Pons (tissue), 1 donor: ENCODE measurements at regions not wholly inside any gene's neighbourhood (a gene's known extent, or its start where the extent isn't known, plus 50 kb on each side); places are given as distances from the start of the nearest gene placed in this dataset.
"Not testable (repeated sequence)": the region's sequence is repeated elsewhere in the genome, so short reads cannot be mapped to it uniquely, and the experiment has no call there.

Experiments
- DNase-seq: peaks from one replicate; pipeline ENCODE4 v3.0.0-alpha.2; 2016; ENCODE audit warnings: low spot score

DNA sequence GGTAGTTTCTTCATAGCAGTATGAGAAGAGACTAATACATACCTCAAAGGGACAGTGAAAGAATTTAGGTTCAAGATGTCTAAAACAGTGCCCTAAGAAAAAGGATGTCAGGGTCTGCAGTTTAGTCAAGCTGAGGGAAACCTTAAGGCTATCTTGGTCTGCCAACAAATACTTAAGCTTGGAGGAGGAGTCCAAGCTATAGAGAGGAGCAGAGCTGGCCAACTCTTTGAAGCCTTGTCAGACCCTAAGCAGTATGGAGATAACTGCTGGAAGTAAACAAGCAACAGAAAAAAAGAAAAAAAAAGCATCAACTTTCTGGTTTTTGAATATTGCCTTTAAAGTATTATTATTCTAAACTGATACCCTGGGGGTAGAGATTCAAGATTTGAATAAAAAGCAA, 1518.1 kb downstream of the GRIK2 start:
- no peak for DNase-seq

- not testable (repeated sequence) for DNase-seq
These were observed 1517.2 kb downstream of the GRIK2 start for GRCh38 chr6:102910701-102911139.

DNA sequence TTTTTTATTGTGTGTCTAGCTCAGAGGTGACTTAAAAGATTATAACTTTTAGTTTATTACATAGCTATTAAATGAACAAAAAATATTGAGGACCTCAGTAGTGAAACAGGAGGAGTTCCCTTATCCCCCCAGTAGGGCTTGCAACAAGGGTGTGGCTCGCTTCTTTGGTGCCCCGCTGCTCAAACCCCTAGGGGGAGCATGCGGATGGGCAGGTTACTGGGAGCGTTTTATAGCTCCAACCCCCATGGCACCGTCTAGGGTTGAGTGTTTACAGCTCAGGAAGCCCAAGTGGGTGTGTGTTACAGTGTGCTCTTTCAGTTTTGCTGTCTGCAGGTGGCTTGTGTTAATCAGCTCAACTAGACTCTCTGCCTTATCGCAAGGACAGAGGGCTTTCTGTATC, 1513.7 kb downstream of the GRIK2 start:
- DNase-seq, result no peak

DNA sequence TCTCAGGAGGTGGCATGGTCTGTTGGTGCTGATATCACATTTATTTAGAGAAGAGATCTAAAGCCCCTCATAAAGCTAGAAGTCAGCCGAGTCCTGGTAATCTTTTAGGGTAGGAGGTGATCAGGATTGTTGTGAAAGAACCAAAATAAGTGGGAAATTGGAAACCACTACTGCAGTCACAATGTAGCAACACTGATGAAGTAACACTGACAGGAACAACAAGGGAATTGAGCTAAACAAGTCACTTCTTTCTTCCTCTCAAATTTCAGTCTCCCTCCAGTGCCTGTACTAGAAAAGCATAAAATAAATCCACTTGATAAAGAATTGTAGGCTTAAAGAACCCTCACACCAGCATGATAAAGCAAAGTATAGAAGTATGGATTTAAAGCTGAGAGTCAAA, 1509.0 kb downstream of the GRIK2 start:
- DNase-seq, result no peak

DNA sequence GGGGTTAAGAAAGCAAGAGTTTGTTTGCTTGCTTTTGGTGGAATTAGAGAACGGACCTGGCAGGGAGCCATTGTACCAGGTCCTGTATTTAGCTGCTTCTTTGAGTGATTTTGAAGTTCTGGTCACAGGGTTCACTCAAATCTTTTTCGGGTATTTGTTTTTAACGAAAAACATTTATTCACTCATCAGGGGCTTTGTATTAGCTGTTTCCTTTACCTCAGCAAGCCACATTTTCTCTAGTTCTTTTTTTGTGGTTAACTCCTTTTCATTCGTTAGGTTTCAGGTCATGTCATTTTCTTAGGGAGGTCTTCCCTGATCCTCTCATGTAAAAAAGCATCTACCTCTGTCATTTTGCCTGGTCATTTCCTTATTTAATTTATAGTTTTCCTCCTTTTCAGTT, 1502.2 kb downstream of the GRIK2 start:
- DNase-seq, result no peak

- no peak for DNase-seq
These were observed 1491.7 kb downstream of the GRIK2 start for GRCh38 chr6:102885165-102885564.

DNA sequence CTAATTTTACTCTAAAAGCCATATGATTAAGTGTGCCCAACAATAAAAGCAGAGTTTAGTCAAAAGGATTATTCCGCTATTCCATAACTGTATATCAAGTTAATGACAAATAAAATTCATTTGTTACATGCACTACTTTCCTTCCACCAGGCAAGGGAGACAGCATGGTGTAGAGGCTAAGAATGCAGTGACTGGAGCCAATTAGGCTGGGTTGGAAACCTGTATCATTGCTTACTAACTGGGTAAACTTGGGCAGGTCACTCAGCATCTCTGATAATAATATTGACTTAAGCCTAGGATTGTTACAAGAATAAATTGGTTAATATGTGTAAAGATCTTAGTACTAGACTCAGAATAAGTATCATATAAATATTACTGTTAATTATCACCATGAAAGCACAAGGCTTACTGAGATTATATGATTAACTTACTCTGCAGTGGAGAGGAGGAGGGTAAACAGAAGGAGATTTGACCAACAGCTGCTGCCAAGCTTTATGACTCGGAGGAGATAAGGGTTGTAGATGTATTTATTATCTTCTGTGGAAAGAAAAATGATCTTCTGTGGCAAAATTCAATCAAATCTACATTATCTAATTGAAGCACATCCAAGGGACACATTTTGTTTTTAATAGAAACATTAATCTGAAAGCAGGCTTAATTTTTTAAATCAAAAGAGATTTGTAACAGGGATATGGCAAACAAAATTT, 1459.9 kb downstream of the GRIK2 start:
- no peak for DNase-seq

- no peak for DNase-seq
These were observed 1455.3 kb downstream of the GRIK2 start for GRCh38 chr6:102848796-102849195.

- no peak for DNase-seq
These were observed 1454.7 kb downstream of the GRIK2 start for GRCh38 chr6:102848210-102848609.

GRCh38 chr6:102841060-102841459, 1447.6 kb downstream of the GRIK2 start:
- no peak for DNase-seq

DNA sequence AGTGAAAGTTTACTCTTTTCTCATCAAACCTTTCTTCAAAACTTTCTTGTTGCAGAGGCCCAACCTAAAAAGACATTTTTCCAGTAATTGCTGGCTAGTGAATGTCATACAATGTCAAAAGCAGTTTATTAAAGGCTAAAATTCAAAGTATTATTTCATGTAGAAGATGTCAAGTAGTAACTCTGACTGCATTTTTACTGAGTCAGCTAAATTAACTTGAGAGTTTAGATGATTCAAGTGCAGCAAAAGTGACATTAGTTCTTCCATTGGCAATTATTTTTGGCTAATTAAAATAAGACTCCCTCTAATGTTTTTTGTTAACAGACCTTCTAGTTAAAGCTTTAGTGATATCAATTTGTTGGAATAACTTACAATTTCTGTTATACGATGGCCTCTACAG, 1438.5 kb downstream of the GRIK2 start:
- no peak for DNase-seq

- DNase-seq, result no peak
These were observed 1426.6 kb downstream of the GRIK2 start for GRCh38 chr6:102820098-102820497.

DNA sequence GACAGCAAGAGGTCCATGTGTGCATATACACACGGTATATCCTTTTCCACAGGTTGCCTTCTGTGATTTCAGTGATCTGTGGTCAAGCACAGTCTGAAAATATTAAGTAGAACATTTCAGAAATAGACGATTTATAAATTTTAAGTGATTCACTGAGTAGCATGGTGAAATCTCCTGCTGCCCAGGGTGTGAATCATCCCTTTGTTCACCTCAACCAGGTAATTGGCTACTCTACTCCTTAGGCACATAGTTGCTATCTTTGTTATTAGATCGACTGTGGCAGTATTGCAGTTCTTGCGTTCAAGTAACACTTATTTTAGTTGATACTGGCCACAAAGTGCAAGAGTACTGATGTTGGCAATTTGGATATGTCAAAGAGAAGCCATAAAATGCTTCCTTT, 1421.7 kb downstream of the GRIK2 start:
- no peak for DNase-seq

GRCh38 chr6:102813489-102814275, 1420.2 kb downstream of the GRIK2 start:
- DNase-seq, result no peak

GRCh38 chr6:102812242-102812641, 1418.7 kb downstream of the GRIK2 start:
- no peak for DNase-seq

DNA sequence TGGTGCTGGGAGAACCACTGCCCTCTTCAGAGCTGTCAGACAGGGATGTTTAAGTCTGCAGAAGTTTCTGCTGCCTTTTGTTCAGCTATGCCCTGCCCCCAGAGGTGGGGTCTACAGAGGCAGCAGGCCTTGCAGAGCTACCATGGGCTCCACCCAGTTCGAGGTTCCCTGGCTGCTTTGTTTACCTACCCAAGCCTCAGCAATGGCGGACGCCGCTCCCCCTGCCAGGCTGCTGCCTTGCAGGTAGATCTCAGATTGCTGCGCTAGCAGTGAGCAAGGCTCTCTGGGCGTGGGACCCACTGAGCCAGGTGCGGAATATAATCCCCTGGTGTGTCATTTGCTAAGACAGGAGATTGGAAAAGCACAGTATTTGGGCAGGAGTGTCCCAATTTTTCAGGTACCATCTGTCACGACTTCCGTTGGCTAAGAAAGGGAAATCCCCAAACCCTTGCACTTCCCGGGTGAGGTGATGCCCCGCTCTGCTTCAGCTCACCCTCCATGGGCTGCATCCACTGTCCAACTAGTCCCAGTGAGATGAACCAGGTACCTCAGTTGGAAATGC, 1415.5 kb downstream of the GRIK2 start:
- not testable (repeated sequence) for DNase-seq

DNA sequence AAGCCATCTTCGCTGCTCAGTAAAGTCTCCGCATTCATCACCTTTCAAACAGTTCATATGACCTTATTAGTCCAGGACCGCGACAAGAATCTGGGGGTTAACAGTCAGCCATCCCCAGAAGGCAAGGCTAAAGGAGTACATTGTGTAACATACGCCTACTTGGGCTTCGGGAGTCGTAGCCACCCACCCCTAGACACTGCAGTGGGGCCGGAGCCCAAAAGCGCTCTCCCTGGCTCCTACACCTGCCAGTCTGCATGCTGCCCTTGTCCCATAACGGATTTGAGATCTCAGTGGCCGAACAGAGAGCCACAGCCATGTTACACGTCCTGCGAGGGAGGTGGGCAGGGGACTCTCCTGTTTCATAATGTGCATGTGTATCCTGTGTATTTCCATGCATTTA, 1405.5 kb downstream of the GRIK2 start:
- DNase-seq, result no peak

DNA sequence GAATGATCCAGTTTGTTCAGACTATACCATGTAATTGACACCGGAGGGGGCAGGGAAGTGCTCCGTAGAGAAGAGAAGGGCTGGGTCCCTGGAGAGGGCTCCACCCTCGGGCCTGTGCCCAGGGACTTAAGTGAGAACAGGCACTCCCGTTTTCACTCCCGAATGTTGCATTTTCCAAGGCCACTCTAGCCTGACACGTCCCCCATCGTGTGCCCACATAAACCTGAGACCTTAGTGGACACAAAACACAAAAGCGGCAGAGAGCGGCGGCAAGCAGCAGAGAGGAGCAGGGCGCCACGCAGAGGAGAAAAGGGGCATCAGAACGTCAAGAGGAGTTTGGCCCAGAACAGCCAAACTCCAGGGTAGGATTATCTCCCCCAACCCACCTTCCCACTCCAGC, 1405.1 kb downstream of the GRIK2 start:
- no peak for DNase-seq

DNA sequence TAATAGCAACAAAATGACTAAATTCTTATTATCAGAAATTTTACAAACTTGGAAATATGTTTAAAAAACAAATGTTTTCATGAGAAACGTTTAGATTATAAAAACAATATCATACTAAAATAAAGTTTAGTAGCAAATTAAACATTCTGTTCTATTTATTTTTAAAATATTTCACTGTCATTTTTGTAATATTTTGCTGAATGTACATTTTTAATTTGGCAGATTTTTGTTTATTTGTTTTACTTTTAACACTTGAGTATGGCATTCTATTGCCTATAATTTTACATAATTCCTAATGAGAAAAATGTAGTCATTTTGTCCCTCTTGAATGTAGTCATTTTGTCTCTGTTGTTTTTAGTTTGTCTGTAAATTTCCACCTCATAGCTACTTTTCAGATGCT, 1400.2 kb downstream of the GRIK2 start:
- no peak for DNase-seq

GRCh38 chr6:102774326-102774725, 1380.8 kb downstream of the GRIK2 start:
- no peak for DNase-seq

DNA sequence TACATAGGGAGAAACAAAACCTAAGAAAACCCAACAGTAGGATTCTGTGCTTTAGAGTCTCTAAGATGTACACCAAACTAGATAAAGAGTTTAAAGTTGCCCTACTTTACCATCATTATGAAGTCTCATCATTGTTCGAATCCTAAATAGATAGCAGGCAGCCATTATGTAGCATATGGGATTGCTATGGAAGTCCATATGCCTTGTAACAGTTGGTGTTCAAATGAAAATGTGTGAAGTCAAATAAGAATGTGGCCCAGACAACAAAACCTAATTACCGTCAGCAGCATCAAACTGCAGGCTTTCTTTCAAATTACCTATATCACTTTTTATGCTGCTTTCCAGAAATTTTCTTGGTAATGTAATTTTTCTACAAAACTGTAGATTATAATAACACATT, 1380.1 kb downstream of the GRIK2 start:
- DNase-seq, result no peak

DNA sequence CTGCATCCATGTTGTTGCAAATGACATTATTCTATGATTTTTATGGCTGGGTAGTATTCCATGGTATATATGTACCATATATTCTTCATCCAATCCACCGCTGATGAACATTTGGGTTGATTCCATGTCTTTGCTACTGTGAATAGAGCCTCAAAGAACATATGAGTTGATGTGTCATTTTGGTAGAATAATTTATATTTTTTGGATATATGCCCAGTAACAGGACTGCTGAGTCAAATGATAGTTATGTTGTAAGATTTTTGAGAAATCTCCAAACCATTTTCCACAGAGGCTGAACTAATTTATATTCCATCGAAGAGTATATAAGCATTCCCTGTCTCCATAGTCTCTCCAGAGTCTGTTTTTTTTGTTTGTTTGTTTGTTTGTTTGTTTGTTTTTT, 1373.5 kb downstream of the GRIK2 start:
- no peak for DNase-seq

- DNase-seq, result no peak
These were observed 1370.8 kb downstream of the GRIK2 start for GRCh38 chr6:102764317-102764716.
